Gastrocnemius medialis (tissue), 4 donors: ENCODE measurements at regions not wholly inside any gene's neighbourhood (a gene's known extent, or its start where the extent isn't known, plus 50 kb on each side); places are given as distances from the start of the nearest gene placed in this dataset.

Experiments used
- ATAC-seq, 2 donors: fragments of 150-250 bp; one replicate each; pipeline ENCODE4 v1.9.1; 2016
- DNase-seq, 2 donors: peaks; one replicate each; pipeline ENCODE4 v3.0.0-alpha.2; 2019
- H3K27ac ChIP-seq, 4 donors: fragments of 200-600 bp; sonication (generic); 1 replicate in 1 of 4; 2 replicates in 3 of 4; pipeline ENCODE4 v1.5.1; 2016 to 2018; ENCODE audit warnings: mild to moderate bottlenecking in 2 of 4, moderate library complexity in 1 of 4
- H3K27me3 ChIP-seq, 3 donors: fragments of 200-600 bp; sonication (generic) in 2 of 3; 1 replicate in 1 of 3; 2 replicates in 2 of 3; pipeline versions ENCODE4 v1.5.1 to v1.6.0; 2016 to 2019; ENCODE audit warnings: mild to moderate bottlenecking in 1 of 3, moderate library complexity in 1 of 3
- H3K36me3 ChIP-seq, 2 donors: fragments of 200-600 bp; sonication (generic) in 1 of 2; one replicate each; pipeline ENCODE4 v1.5.1; 2017 to 2018
- H3K4me1 ChIP-seq, 2 donors: fragments of 200-600 bp; sonication (generic) in 1 of 2; one replicate each; pipeline ENCODE4 v1.5.1; 2016 to 2017; ENCODE audit warnings: mild to moderate bottlenecking in 2 of 2
- H3K4me3 ChIP-seq, 4 donors: fragments of 200-600 bp; sonication (generic) in 3 of 4; 1 replicate in 1 of 4; 2 replicates in 3 of 4; pipeline ENCODE4 v1.5.1; 2016 to 2019; ENCODE audit warnings: mild to moderate bottlenecking in 2 of 4
- H3K9me3 ChIP-seq, 3 donors: fragments of 200-600 bp; sonication (generic) in 2 of 3; 1 replicate in 1 of 3; 2 replicates in 2 of 3; pipeline ENCODE4 v1.5.1; 2016 to 2019
- CTCF ChIP-seq, 5 experiments: fragments of 450-650 bp in 3 of 5; fragments of 200-600 bp in 2 of 5; sonication (generic) in 2 of 5; IDR thresholded peaks in 4 of 5; conservative IDR thresholded peaks in 1 of 5; 1 replicate in 4 of 5; 2 replicates in 1 of 5; pipeline ENCODE4 v1.5.1; 2016 to 2019; ENCODE audit warnings: antibody characterized with exemption in 5 of 5, mild to moderate bottlenecking in 3 of 5, moderate library complexity in 3 of 5
- POLR2A ChIP-seq, 2 donors: fragments of 450-650 bp; IDR thresholded peaks; one replicate each; pipeline ENCODE4 v1.6.1; 2017; ENCODE audit warnings: antibody characterized with exemption in 2 of 2, mild to moderate bottlenecking in 2 of 2, moderate library complexity in 2 of 2
- in situ Hi-C, 4 donors: fragments of 200-750 bp; cut with MboI; loops; one replicate each; pipeline versions ENCODE4 v1.15.0 to v1.8.0; 2017; ENCODE audit warnings: low sequenced_read_pairs in 4 of 4
- intact Hi-C: fragments of 100-400 bp; cut with DNase I; formaldehyde crosslinking; loops from one replicate; pipeline ENCODE4 v1.15.1; 2023; ENCODE audit warnings: low total_unique reads

DNA sequence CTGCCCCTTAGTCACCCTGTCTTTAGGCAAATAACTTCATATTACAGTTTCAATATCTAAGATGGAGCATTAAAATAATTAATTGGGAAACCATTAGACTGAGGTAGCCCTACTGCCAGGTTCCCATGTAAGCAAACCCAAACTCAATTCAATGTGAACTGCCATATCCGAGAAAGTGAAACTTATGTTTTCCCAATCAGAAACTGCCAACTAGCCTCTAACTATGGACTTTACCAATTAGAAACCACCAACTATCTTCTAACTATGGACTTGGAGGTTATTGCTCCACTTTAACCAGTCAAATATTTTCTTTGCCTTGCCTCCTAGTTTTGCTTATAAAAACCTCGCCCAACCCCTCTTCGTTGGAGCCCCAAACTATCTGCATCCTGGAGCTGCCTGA lies 218.5 kb downstream of the ENC1 start:
- no peak for ATAC-seq
- no peak overlapping the region for H3K4me3 ChIP-seq
- H3K27ac ChIP-seq, result no peak overlapping the region
- in situ Hi-C loops, result loop anchor here in 1 of 4 donors (25.0 kb wide), 1 partner anchor 215 kb away; the partner anchor contains the start of gene ENC1
- no peak for DNase-seq
- TF ChIP-seq CTCF (IDR thresholded peaks at IDR 0.05 in 4 of 5, conservative IDR thresholded peaks at IDR 0.05 in 1 of 5) (no peak), POLR2A (IDR thresholded peaks at IDR 0.05) (no peak)
- H3K36me3 ChIP-seq, result no peaks in the 10 kb centered on the region
- H3K9me3 ChIP-seq, result no peaks in the 10 kb centered on the region
- H3K27me3 ChIP-seq, result no peaks in the 10 kb centered on the region
- H3K4me1 ChIP-seq, result peaks cover 18 to 33% of the 10 kb centered on the region in 2 donors
- intact Hi-C loops, result no loop called here

- Histone ChIP-seq H3K9me3 (no peaks in the 10 kb centered on the region), H3K4me1 (peaks cover 18 to 33% of the 10 kb centered on the region in 2 donors), H3K27me3 (no peaks in the 10 kb centered on the region), H3K4me3 (no peak overlapping the region), H3K36me3 (no peaks in the 10 kb centered on the region), H3K27ac (no peak overlapping the region)
- no peak for DNase-seq
- no peak for ATAC-seq
- in situ Hi-C loops, result loop anchor here in 1 of 4 donors (25.0 kb wide), 1 partner anchor 216 kb away; the partner anchor contains the start of gene ENC1
- TF ChIP-seq CTCF (IDR thresholded peaks at IDR 0.05 in 4 of 5, conservative IDR thresholded peaks at IDR 0.05 in 1 of 5) (no peak), POLR2A (IDR thresholded peaks at IDR 0.05) (no peak)
- intact Hi-C loops, result no loop called here
Observed at GRCh38 chr5:74421377-74421776, 219.2 kb downstream of the ENC1 start.

DNA sequence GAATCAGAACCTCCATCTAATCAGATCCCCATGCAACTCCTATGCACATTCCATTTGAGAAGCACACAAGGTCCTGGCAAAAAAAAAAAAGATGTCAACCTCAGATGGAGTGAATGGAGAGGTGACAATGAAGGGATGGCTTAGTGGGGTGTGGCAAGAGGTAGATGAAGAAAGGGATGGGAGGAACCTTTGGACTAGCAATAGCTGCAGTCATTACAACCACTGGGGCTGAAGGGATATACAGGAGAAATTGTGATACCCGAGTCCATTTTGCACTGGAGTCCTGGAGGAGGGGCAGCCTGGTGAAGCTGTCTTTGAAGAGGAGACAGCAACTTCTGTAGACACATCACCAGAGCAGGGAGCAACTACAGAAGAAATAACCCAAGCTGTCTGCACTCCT lies 219.6 kb downstream of the ENC1 start:
- intact Hi-C loops (no loop called here), in situ Hi-C loops (loop anchor here in 1 of 4 donors (25.0 kb wide), 1 partner anchor 216 kb away; the partner anchor contains the start of gene ENC1)
- Histone ChIP-seq H3K36me3 (no peaks in the 10 kb centered on the region), H3K4me1 (peaks cover 18 to 33% of the 10 kb centered on the region in 2 donors), H3K27ac (no peak overlapping the region), H3K9me3 (no peaks in the 10 kb centered on the region), H3K4me3 (no peak overlapping the region), H3K27me3 (no peaks in the 10 kb centered on the region)
- ATAC-seq (no peak), DNase-seq (no peak)
- no peak for TF ChIP-seq POLR2A (IDR thresholded peaks at IDR 0.05)
- no peak for TF ChIP-seq CTCF (IDR thresholded peaks at IDR 0.05 in 4 of 5, conservative IDR thresholded peaks at IDR 0.05 in 1 of 5)

GRCh38 chr5:74420220-74420619 lies 220.3 kb downstream of the ENC1 start:
- no peak overlapping the region for H3K27ac ChIP-seq

More at GRCh38 chr5:74420220-74420619, 220.3 kb downstream of the ENC1 start:
- TF ChIP-seq CTCF (IDR thresholded peaks at IDR 0.05 in 4 of 5, conservative IDR thresholded peaks at IDR 0.05 in 1 of 5), result no peak
- no peak for TF ChIP-seq POLR2A (IDR thresholded peaks at IDR 0.05)
- DNase-seq (no peak), ATAC-seq (no peak)
- peaks cover 18 to 33% of the 10 kb centered on the region in 2 donors for H3K4me1 ChIP-seq
- H3K36me3 ChIP-seq, result no peaks in the 10 kb centered on the region
- in situ Hi-C loops, result loop anchor here in 1 of 4 donors (25.0 kb wide), 1 partner anchor 217 kb away; the partner anchor contains the start of gene ENC1
- H3K9me3 ChIP-seq, result no peaks in the 10 kb centered on the region
- intact Hi-C loops, result no loop called here
- H3K27me3 ChIP-seq, result no peaks in the 10 kb centered on the region
- no peak overlapping the region for H3K4me3 ChIP-seq
